ENCODE measurements at regions not wholly inside any gene's neighbourhood (a gene's known extent, or its start where the extent isn't known, plus 50 kb on each side); places are given as distances from the start of the nearest gene placed in this dataset.

GRCh38 chr12:43095669-43096280 is 456.2 kb downstream of the ADAMTS20 start:
- TF ChIP-seq POLR2AphosphoS5 (IDR thresholded peaks at IDR 0.05): no peak
- TF ChIP-seq, protein P1, sequence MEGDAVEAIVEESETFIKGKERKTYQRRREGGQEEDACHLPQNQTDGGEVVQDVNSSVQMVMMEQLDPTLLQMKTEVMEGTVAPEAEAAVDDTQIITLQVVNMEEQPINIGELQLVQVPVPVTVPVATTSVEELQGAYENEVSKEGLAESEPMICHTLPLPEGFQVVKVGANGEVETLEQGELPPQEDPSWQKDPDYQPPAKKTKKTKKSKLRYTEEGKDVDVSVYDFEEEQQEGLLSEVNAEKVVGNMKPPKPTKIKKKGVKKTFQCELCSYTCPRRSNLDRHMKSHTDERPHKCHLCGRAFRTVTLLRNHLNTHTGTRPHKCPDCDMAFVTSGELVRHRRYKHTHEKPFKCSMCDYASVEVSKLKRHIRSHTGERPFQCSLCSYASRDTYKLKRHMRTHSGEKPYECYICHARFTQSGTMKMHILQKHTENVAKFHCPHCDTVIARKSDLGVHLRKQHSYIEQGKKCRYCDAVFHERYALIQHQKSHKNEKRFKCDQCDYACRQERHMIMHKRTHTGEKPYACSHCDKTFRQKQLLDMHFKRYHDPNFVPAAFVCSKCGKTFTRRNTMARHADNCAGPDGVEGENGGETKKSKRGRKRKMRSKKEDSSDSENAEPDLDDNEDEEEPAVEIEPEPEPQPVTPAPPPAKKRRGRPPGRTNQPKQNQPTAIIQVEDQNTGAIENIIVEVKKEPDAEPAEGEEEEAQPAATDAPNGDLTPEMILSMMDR (IDR thresholded peaks at IDR 0.05): no peak

Data from prostate gland (tissue), 2 donors.